HepG2 (cell line): ENCODE measurements at regions not wholly inside any gene's neighbourhood (a gene's known extent, or its start where the extent isn't known, plus 50 kb on each side); places are given as distances from the start of the nearest gene placed in this dataset.

Experiments used
- CHD2 ChIP-seq: IDR thresholded peaks from 2 replicates; pipeline ENCODE4 v1.6.1; 2011; ENCODE audit warnings: low read depth, low read length, improper control_type of control experiment
- GATA4 ChIP-seq: sonication (generic); IDR thresholded peaks from 2 replicates; pipeline ENCODE4 v1.6.1; 2016; ENCODE audit warnings: antibody characterized with exemption, low read depth, borderline replicate concordance
- HOXA9 ChIP-seq: sonication (generic); formaldehyde crosslinking; IDR thresholded peaks from 2 replicates; pipeline ENCODE4 v1.8.1; 2022; ENCODE audit warnings: missing genetic modification reagents, mild to moderate bottlenecking, moderate library complexity, borderline replicate concordance
- NFE2L2 ChIP-seq: fragments of 150-350 bp; IDR thresholded peaks from 2 replicates; pipeline ENCODE4 v1.6.1; 2014; ENCODE audit warnings: low read length
- PHF20 ChIP-seq: sonication (generic); formaldehyde crosslinking; IDR thresholded peaks from 2 replicates; pipeline ENCODE4 v1.5.0; 2020; ENCODE audit warnings: mild to moderate bottlenecking, missing genetic modification reagents
- SNAI1 ChIP-seq: sonication (generic); formaldehyde crosslinking; IDR thresholded peaks from 2 replicates; pipeline ENCODE4 v1.5.0; 2020; ENCODE audit warnings: mild to moderate bottlenecking, missing genetic modification reagents, borderline replicate concordance
- THAP11 ChIP-seq: IDR thresholded peaks from 2 replicates; pipeline ENCODE4 v1.6.1; 2016; ENCODE audit warnings: missing biosample characterization, missing genetic modification reagents
- ZBTB25 ChIP-seq: IDR thresholded peaks from 2 replicates; pipeline ENCODE4 v1.6.1; 2018; ENCODE audit warnings: missing genetic modification reagents
- ZFP36L2 ChIP-seq: sonication (generic); formaldehyde crosslinking; IDR thresholded peaks from 2 replicates; pipeline ENCODE4 v1.4.0; 2020; ENCODE audit warnings: missing genetic modification reagents
- TF ChIP-seq, protein P1 (sequence below): sonication (generic); formaldehyde crosslinking; IDR thresholded peaks from 2 replicates; pipeline ENCODE4 v1.9.0; 2021; ENCODE audit warnings: missing genetic modification reagents, mild to moderate bottlenecking, borderline replicate concordance

DNA sequence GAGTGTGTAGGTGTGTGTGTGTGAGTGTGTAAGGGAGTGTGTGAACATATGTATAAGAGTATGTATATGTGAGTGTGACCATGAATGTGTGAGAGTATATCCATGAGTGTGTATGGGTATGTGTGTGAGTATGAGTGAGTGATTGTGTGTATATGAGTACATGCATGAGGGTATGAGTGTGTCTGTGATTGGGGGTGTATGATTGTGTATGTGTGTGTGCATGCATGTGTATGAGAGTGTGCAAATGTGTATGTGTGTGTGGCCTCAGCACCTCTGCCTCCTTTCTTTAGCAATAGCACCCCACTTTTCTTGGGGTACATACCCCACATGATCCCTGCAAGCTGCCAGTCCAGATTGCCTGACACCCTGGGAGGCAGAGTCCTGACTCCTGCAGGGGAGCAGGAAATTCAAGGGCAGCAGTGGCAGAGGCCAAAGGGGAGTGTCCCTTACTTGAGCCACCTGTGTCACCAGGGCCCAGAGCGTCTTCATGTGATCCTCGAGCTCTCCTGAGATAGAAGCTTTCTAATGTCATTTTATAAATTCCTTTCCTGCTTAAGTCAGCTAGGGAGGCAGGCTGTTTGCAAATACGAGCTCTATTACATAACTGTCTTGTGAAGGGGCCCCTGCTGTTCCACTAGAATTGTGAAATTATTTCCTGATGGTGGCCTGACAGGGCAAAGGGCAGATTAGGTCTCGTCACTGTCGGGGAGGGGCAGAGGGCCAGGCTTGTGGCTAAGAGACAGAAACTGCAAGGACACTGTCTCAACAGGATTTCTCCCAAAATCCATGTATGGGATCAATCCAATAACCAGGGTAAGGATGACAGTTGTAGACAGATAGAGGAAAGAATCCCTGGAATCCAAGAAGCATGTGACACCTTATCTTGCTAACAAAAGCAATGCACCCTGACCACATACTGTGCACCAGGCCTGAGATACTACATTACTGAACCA, 389.1 kb downstream of the GADD45G start (continued):
- TF ChIP-seq ZBTB25 (CRISPR knock-in tag) (peak; percentile 68; the same call in 1 of the 2 replicates), PHF20 (CRISPR knock-in tag) (no peak; the same call in 1 of the 2 replicates), THAP11 (CRISPR knock-in tag) (peak; percentile 68), ZFP36L2 (CRISPR knock-in tag) (no peak), NFE2L2 (no peak), GATA4 (no peak), CHD2 (no peak), HOXA9 (CRISPR knock-in tag) (no peak), SNAI1 (CRISPR knock-in tag) (no peak)
- TF ChIP-seq, protein P1, sequence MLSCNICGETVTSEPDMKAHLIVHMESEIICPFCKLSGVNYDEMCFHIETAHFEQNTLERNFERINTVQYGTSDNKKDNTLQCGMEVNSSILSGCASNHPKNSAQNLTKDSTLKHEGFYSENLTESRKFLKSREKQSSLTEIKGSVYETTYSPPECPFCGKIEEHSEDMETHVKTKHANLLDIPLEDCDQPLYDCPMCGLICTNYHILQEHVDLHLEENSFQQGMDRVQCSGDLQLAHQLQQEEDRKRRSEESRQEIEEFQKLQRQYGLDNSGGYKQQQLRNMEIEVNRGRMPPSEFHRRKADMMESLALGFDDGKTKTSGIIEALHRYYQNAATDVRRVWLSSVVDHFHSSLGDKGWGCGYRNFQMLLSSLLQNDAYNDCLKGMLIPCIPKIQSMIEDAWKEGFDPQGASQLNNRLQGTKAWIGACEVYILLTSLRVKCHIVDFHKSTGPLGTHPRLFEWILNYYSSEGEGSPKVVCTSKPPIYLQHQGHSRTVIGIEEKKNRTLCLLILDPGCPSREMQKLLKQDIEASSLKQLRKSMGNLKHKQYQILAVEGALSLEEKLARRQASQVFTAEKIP (CRISPR knock-in tag) = no peak
